ENCODE measurements at regions not wholly inside any gene's neighbourhood (a gene's known extent, or its start where the extent isn't known, plus 50 kb on each side); places are given as distances from the start of the nearest gene placed in this dataset.

DNA sequence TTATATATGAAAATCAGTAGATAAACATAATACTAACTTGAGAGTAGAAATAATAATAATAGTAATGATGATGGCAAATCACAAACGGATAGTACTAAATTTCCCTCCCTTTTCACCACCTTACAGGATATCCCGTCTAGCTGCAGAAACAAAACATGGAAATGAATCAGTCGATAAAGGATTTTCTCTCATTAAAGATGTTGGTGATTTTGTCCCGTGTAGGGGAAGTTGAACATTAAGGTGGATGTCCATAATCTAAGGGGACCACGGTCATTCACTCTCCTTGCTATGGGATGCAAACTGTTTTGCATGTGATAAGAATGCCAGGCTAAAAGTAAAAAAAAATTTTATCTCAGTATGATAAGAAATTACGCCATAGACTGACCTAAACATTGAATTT is 1027.7 kb upstream of the NR2F2 start:
- Histone ChIP-seq H3K27me3 (ENCODE audit: control insufficient read depth, insufficient read depth, low read length) (no peaks in the 10 kb centered on the region), H3K36me3 (ENCODE audit: insufficient read depth, low read length) (no peaks in the 10 kb centered on the region), H3K4me2 (ENCODE audit: low read length) (no peak overlapping the region), H3K4me3 (ENCODE audit: low read length) (no peak overlapping the region), H3K4me1 (ENCODE audit: control insufficient read depth, insufficient read depth, low read length) (peaks cover 11% of the 10 kb centered on the region), H3K9ac (ENCODE audit: low read depth, low read length) (no peak overlapping the region), H3K9me3 (replicated peaks; ENCODE audit: low read length) (no peaks in the 10 kb centered on the region)

DNA sequence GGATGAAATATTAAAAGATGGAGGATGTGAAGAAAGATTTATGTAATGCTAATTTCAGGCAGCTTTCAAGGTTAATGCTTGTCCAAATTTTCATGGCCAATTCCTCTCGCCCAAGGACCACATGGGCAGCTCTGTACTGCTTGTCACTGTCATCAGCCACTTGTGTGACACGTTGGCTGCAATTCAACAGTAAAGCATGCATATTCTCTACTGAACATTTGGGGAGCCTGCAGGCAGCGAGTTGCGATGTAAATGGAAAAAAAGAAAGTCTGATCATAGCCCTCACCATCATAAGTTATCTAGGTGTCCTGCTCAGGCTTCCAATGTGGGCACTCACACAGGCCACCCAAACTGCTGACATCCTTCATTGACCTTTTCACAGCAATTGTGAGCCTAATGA is 1026.8 kb upstream of the NR2F2 start:
- H3K4me1 ChIP-seq (ENCODE audit: control insufficient read depth, insufficient read depth, low read length), result peaks cover 11% of the 10 kb centered on the region
- H3K4me3 ChIP-seq (ENCODE audit: low read length), result no peak overlapping the region
- peak overlapping the region; percentile 18 for H3K9ac ChIP-seq (ENCODE audit: low read depth, low read length)

DNA sequence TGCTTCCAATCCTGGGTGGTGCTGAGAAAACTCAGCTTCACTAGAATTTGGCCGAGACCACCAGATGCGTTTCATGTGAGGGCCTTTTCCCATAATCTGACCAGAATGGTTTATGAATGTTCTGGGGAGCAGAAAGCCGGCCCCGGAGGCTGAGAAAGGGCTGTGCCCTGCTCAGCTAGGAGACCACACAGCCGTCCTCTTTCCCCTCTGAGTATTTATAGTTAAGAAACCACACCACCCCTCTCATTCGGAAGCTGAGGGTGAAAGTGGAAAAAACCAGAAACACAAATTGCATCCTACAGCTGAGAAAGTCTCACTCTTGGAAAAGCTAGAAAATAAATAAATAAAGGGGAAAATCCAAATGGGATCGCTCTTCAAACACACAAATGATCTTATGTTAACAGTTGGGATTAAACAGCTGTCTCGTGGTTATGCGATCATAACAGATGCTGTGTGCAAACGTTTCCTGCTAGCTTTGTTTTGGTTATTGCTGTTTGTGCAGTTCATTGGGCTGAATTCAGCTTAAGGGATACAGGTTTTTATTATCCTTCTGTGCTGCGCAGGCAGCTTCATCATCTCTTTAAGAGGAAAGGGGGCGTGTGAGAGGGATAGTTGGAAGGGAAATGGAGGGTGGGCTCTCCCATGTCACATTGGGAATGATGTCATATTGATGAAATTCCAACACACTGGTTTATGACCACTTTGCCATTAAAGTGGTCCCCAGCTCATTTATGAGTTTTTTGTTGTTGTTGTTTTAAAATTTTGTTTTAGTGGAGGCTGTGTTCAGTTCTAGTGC is 1026.2 kb upstream of the NR2F2 start:
- peak overlapping the region; percentile 31 for H3K4me3 ChIP-seq (ENCODE audit: low read length)
- H3K4me1 ChIP-seq (ENCODE audit: control insufficient read depth, insufficient read depth, low read length), result peaks cover 11% of the 10 kb centered on the region
- no peaks in the 10 kb centered on the region for H3K9me3 ChIP-seq (replicated peaks; ENCODE audit: low read length)
- peak overlapping the region; percentile 18 for H3K9ac ChIP-seq (ENCODE audit: low read depth, low read length)
- H3K4me2 ChIP-seq (ENCODE audit: low read length), result peak overlapping the region; percentile 38
- H3K27me3 ChIP-seq (ENCODE audit: control insufficient read depth, insufficient read depth, low read length), result no peaks in the 10 kb centered on the region
- H3K36me3 ChIP-seq (ENCODE audit: insufficient read depth, low read length), result no peaks in the 10 kb centered on the region

More for the DNA sequence above, 1026.8 kb upstream of the NR2F2 start:
- Histone ChIP-seq H3K36me3 (ENCODE audit: insufficient read depth, low read length) (no peaks in the 10 kb centered on the region), H3K4me2 (ENCODE audit: low read length) (peak overlapping the region; percentile 38), H3K27me3 (ENCODE audit: control insufficient read depth, insufficient read depth, low read length) (no peaks in the 10 kb centered on the region), H3K9me3 (replicated peaks; ENCODE audit: low read length) (no peaks in the 10 kb centered on the region)

DNA sequence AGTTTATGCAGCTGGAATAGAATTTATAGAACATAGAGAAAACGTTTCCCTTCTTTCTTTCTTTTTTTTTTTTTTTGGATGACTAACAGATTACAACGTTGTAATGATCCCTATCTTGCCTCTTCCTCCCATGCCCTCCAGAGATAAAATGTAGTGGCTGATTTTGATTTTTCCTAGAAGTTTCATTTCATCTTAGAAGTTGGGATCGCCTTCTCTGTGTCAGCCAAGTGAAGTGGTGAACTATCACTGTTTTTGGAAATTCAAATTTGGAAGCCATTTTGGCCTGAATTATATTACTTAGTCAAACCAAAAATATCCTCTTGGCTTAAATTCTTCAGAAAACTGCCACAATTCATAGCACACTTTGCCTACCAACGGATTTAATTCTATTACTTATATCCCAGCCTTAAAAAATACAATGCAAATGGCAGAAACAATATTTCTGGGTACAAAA is 1025.5 kb upstream of the NR2F2 start:
- Histone ChIP-seq H3K9me3 (replicated peaks; ENCODE audit: low read length) (no peaks in the 10 kb centered on the region), H3K27me3 (ENCODE audit: control insufficient read depth, insufficient read depth, low read length) (no peaks in the 10 kb centered on the region), H3K9ac (ENCODE audit: low read depth, low read length) (no peak overlapping the region), H3K4me2 (ENCODE audit: low read length) (peak overlapping the region; percentile 38), H3K4me3 (ENCODE audit: low read length) (peak overlapping the region; percentile 31), H3K4me1 (ENCODE audit: control insufficient read depth, insufficient read depth, low read length) (peaks cover 11% of the 10 kb centered on the region), H3K36me3 (ENCODE audit: insufficient read depth, low read length) (no peaks in the 10 kb centered on the region)

DNA sequence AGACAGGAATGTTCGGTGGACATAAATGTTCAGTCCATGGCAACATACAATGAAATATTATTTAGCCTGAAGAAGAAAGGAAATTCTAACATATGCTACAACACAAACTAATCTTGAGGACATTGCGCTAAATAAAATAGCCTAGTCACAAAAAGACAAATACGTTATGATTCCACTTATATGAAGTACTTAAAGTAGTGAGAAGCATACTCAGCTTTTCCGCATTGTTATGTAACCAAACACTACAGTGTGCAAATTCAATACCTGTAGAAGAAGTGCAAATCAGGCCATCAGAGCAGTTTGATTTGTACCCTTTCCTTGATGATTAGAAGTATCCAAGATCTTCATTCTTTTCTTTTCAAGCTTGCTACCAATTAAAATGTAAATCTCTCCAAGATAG is 1023.4 kb upstream of the NR2F2 start:
- Histone ChIP-seq H3K4me2 (ENCODE audit: low read length) (no peak overlapping the region), H3K4me1 (ENCODE audit: control insufficient read depth, insufficient read depth, low read length) (peaks cover 11% of the 10 kb centered on the region), H3K36me3 (ENCODE audit: insufficient read depth, low read length) (no peaks in the 10 kb centered on the region), H3K9ac (ENCODE audit: low read depth, low read length) (no peak overlapping the region), H3K4me3 (ENCODE audit: low read length) (no peak overlapping the region), H3K9me3 (replicated peaks; ENCODE audit: low read length) (no peaks in the 10 kb centered on the region), H3K27me3 (ENCODE audit: control insufficient read depth, insufficient read depth, low read length) (no peaks in the 10 kb centered on the region)

DNA sequence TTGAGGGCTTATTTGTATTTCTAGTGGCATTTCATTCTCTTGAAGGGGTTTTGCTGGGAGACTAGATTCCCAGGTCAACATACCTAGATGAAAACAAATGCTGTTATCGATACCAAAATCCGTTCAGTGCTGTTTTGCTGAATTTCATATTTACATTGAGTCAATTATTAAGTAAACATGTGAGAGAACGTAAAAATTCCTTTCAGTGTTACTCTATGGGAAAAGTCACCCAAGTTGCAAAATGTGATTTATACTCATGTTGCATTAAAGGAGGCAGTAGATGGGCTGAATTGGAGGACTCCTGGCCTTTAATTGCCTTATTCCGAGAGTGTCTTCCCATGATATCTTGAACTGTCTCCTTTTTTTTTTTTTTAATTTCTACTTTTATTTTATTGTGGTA is 1011.3 kb upstream of the NR2F2 start:
- no peak overlapping the region for H3K4me3 ChIP-seq (ENCODE audit: low read length)
- no peaks in the 10 kb centered on the region for H3K36me3 ChIP-seq (ENCODE audit: insufficient read depth, low read length)
- no peak overlapping the region for H3K4me2 ChIP-seq (ENCODE audit: low read length)
- no peaks in the 10 kb centered on the region for H3K9me3 ChIP-seq (replicated peaks; ENCODE audit: low read length)
- no peaks in the 10 kb centered on the region for H3K4me1 ChIP-seq (ENCODE audit: control insufficient read depth, insufficient read depth, low read length)
- H3K27me3 ChIP-seq (ENCODE audit: control insufficient read depth, insufficient read depth, low read length), result no peaks in the 10 kb centered on the region
- no peak overlapping the region for H3K9ac ChIP-seq (ENCODE audit: low read depth, low read length)

DNA sequence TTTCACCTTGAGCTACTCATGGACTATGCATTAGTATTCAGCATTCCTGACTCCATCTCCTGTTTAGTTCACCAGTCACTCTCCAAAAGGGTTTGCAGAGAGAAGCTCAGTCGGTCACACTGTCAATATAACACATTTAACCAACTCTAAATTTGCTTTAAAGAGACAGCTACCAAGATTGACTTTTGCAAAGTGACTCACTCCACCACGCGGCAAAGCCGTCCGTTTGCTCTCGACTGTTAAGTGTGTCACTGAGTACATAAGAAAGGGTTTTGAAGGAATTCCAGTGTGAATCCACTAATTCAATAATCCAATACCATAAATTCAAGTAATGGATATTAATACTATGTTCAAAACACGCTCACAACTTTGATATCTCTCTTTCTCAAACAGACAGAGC is 1006.7 kb upstream of the NR2F2 start:
- H3K27me3 ChIP-seq (ENCODE audit: control insufficient read depth, insufficient read depth, low read length), result peaks cover 6% of the 10 kb centered on the region
- H3K9me3 ChIP-seq (replicated peaks; ENCODE audit: low read length), result no peaks in the 10 kb centered on the region
- H3K4me3 ChIP-seq (ENCODE audit: low read length), result no peak overlapping the region
- H3K4me2 ChIP-seq (ENCODE audit: low read length), result no peak overlapping the region
- no peak overlapping the region for H3K9ac ChIP-seq (ENCODE audit: low read depth, low read length)
- no peaks in the 10 kb centered on the region for H3K36me3 ChIP-seq (ENCODE audit: insufficient read depth, low read length)
- peaks cover 13% of the 10 kb centered on the region for H3K4me1 ChIP-seq (ENCODE audit: control insufficient read depth, insufficient read depth, low read length)

DNA sequence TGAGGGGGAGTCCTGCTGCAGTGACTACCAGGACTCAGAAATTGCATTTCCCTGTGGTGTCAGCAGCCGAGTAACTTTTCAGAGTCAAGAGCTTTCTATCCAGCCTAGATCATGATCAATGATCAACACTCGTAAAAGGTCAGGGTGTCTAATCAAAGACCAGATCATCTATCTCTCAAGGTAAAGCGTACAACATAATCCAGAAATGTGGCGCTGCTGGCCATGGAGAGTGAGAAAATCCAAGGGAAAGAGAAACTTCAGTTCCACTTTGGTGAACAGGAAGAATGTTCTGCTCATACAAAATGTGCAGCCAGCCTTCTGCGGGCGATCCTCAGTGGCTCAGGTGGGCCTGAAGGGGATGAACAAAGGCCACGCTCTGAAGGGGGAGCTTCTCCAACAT is 1005.8 kb upstream of the NR2F2 start:
- H3K9ac ChIP-seq (ENCODE audit: low read depth, low read length), result no peak overlapping the region
- no peaks in the 10 kb centered on the region for H3K36me3 ChIP-seq (ENCODE audit: insufficient read depth, low read length)
- peaks cover 6% of the 10 kb centered on the region for H3K27me3 ChIP-seq (ENCODE audit: control insufficient read depth, insufficient read depth, low read length)
- H3K4me3 ChIP-seq (ENCODE audit: low read length), result no peak overlapping the region
- no peaks in the 10 kb centered on the region for H3K9me3 ChIP-seq (replicated peaks; ENCODE audit: low read length)
- H3K4me1 ChIP-seq (ENCODE audit: control insufficient read depth, insufficient read depth, low read length), result peaks cover 13% of the 10 kb centered on the region
- no peak overlapping the region for H3K4me2 ChIP-seq (ENCODE audit: low read length)

DNA sequence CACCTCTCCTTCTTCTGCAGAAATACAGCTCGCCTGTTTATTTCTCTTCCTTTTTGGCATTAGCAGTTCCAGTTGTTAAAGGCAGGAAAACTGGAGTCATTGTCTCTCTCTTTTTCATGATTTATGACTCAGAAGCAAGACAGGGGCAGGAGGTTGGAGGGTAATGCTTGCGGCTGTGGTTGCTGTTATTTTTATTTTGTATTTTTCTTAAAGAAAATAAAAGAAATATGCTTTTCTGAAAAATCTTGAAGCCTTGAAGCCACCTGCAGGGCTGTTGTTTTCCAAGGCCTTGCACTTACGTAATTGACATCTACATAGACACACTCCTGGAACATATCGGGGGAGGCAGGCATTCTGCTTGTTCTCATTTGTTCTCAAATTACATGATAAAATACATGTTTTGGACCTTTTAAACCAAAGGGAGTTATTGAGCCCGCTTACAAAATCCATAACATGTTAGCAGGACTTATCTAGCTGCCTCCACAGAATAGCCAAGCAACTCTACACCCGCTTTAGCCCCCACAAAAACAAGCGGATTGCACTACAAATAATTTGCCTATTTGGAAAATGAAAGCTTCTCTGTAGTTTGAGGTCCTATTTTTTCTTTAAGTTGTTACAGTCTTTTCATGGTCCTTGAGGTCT is 1004.6 kb upstream of the NR2F2 start:
- no peak overlapping the region for H3K4me2 ChIP-seq (ENCODE audit: low read length)
- H3K27me3 ChIP-seq (ENCODE audit: control insufficient read depth, insufficient read depth, low read length), result peaks cover 6% of the 10 kb centered on the region
- H3K4me3 ChIP-seq (ENCODE audit: low read length), result no peak overlapping the region
- H3K4me1 ChIP-seq (ENCODE audit: control insufficient read depth, insufficient read depth, low read length), result peaks cover 13% of the 10 kb centered on the region
- H3K9ac ChIP-seq (ENCODE audit: low read depth, low read length), result no peak overlapping the region
- H3K9me3 ChIP-seq (replicated peaks; ENCODE audit: low read length), result no peaks in the 10 kb centered on the region
- no peaks in the 10 kb centered on the region for H3K36me3 ChIP-seq (ENCODE audit: insufficient read depth, low read length)

DNA sequence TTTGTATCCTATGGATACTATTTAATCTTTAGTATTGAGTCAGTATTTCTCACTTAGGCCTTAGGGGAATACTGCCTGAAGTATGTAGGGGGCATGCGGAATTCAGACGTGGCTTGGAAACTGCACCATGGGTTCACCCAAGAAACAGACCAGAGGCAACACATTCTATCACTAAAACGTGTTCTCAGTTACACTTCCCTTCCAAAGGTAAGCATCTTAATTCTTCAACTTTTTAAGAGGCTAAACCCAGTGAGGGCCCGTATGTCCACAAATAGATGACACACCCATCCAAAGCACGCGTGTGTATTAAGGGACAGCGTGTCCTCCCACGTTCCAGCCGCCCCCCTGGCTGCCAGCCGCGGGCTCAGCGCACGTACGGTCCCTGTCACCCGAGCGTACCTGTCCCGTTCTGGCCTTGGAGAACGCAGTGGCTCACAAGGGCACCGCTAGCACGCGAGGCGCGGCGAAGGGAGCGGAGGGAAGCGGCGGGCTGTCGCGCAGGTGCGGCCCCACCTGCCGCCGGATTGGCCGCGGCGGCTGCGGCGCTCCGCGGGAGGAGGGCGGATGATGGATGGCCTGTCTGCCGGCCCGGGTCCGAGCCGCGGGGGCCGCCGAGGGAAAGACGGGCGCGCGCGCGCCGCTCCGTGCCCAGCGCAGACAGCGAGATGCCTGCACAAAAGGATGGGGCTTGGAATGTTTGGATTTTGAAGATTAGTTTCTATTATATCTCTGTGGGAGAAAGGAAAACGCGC is 1003.9 kb upstream of the NR2F2 start:
- peak overlapping the region; percentile 60 for H3K4me3 ChIP-seq (ENCODE audit: low read length)
- H3K4me2 ChIP-seq (ENCODE audit: low read length), result peak overlapping the region; percentile 82
- H3K27me3 ChIP-seq (ENCODE audit: control insufficient read depth, insufficient read depth, low read length), result peaks cover 6% of the 10 kb centered on the region
- H3K9me3 ChIP-seq (replicated peaks; ENCODE audit: low read length), result no peaks in the 10 kb centered on the region
- no peak overlapping the region for H3K9ac ChIP-seq (ENCODE audit: low read depth, low read length)
- no peaks in the 10 kb centered on the region for H3K36me3 ChIP-seq (ENCODE audit: insufficient read depth, low read length)
- H3K4me1 ChIP-seq (ENCODE audit: control insufficient read depth, insufficient read depth, low read length), result peaks cover 13% of the 10 kb centered on the region

DNA sequence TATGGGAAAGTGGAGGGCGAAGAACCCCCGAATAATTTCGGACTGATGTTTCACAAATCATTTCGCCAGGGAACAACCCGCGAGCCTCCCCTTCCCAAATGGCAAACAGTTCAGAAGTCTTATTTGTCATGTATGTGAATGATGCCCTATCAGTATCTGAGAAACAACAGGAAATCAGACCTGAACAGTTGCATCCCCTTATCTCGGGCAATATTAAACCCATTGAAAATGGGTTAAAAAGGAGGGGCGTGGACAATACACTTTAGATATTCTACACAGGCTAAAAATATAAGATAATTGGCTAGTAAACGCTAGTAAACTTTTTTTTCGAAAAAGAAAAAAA is 1003.3 kb upstream of the NR2F2 start:
- Histone ChIP-seq H3K36me3 (ENCODE audit: insufficient read depth, low read length) (no peaks in the 10 kb centered on the region), H3K27me3 (ENCODE audit: control insufficient read depth, insufficient read depth, low read length) (peaks cover 6% of the 10 kb centered on the region), H3K9ac (ENCODE audit: low read depth, low read length) (no peak overlapping the region), H3K9me3 (replicated peaks; ENCODE audit: low read length) (no peaks in the 10 kb centered on the region), H3K4me2 (ENCODE audit: low read length) (peak overlapping the region; percentile 82), H3K4me3 (ENCODE audit: low read length) (peak overlapping the region; percentile 60), H3K4me1 (ENCODE audit: control insufficient read depth, insufficient read depth, low read length) (peaks cover 13% of the 10 kb centered on the region)
